Ectodermal cell (in vitro differentiated cells): ENCODE measurements at regions not wholly inside any gene's neighbourhood (a gene's known extent, or its start where the extent isn't known, plus 50 kb on each side); places are given as distances from the start of the nearest gene placed in this dataset.

ENCODE experiments used
- H3K27ac ChIP-seq: 2 replicates; pipeline ENCODE4 v1.7.0; 2013; ENCODE audit warnings: mild to moderate bottlenecking, low read depth, low read length; ENCODE audit not compliant: insufficient read depth, poor library complexity, severe bottlenecking
- H3K27me3 ChIP-seq: 2 replicates; pipeline ENCODE4 v1.7.0; 2013; ENCODE audit warnings: mild to moderate bottlenecking, low read length; ENCODE audit not compliant: insufficient read depth, control insufficient read depth, poor library complexity, severe bottlenecking
- H3K36me3 ChIP-seq: one replicate; pipeline ENCODE4 v1.7.0; 2013; ENCODE audit warnings: low read length; ENCODE audit not compliant: control insufficient read depth, insufficient read depth
- H3K4me1 ChIP-seq: one replicate; pipeline ENCODE4 v1.7.0; 2013; ENCODE audit warnings: low read length; ENCODE audit not compliant: control insufficient read depth, insufficient read depth
- H3K4me3 ChIP-seq: 2 replicates; pipeline ENCODE4 v1.7.0; 2013; ENCODE audit warnings: low read depth, low read length, control low read depth; ENCODE audit not compliant: insufficient read depth
- H3K9me3 ChIP-seq: 2 replicates; pipeline ENCODE4 v1.7.0; 2013; ENCODE audit warnings: mild to moderate bottlenecking, low read length, moderate library complexity; ENCODE audit not compliant: control insufficient read depth
- WGBS, 2 experiments: methylation state at CpG; one replicate each; pipeline ENCODE4 v1.1.7; 2013; ENCODE audit warnings: missing lambda C conversion rate in 2 of 2; 5-methylcytosine and 5-hydroxymethylcytosine counted together

DNA sequence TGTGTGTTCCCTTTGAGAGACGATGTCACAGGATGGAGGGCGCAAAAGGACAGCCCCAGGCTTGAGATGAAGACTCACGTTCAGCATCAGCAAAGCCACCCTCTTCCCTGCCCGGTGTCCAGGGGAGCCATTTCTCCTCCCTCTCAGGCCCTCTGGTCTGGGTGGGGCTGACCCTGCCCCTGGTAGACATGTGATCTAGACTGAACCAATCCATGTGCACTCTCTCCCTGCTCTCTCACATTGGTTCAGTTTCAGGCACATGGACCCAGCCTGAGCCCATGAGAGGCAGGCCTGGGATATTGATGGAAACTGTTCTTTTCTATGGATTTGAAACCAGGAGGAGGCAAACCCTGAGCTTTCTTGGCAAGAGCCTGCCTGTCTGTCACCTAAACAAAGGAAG is 115.6 kb upstream of the IGSF21 start:
- H3K27me3 ChIP-seq: no peaks in the 10 kb centered on the region
- H3K4me1 ChIP-seq: no peaks in the 10 kb centered on the region
- no peak overlapping the region for H3K4me3 ChIP-seq
- H3K27ac ChIP-seq: no peak overlapping the region
- H3K36me3 ChIP-seq: no peaks in the 10 kb centered on the region
- 86 to 92% methylated on average over 4 of the region's 4 CpGs for WGBS, 2 experiments
- H3K9me3 ChIP-seq: no peaks in the 10 kb centered on the region

DNA sequence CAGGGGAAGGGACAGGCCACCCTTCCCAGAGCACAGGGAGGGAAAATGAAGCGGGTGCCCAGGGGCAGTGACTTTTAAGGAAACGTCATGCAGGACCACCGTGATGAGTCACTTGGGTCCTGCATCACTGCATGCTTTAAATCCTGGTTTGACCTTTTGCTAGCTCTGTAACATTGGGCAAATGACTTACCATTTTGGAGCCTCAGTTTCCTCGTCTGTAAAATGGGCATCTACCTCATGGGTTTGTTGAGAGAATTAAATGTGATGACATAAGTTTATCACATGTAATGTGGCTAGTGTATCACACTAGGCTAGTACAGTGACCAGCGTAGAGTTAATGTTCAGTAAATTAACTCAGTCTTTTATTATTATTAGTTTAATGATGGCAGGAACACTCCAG is 114.8 kb upstream of the IGSF21 start:
- Histone ChIP-seq H3K4me3 (no peak overlapping the region), H3K4me1 (no peaks in the 10 kb centered on the region), H3K27me3 (no peaks in the 10 kb centered on the region), H3K9me3 (no peaks in the 10 kb centered on the region), H3K36me3 (no peaks in the 10 kb centered on the region), H3K27ac (no peak overlapping the region)
- 95% methylated on average over 5 of the region's 5 CpGs for whole genome bisulfite sequencing, 2 experiments

DNA sequence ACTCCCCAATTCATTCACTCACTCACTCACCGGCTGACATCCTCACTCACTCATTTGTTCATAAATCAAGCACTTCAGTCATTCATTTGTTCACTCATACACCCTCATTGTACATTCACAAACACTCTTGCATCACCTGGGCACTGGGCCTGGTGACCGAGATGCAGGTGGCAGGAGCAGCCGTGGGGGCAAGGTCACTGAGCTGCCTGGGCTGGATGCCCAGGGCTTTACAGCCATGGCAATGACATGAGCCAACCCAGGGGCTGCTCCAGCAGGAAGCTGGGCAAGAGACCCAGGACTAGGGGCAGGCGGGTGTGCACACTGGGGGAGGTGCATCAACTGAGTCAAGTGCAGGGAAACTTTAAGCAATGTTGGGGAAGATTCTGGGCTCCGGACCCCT is 113.6 kb upstream of the IGSF21 start:
- WGBS, 2 experiments: 92 to 95% methylated on average over 5 of the region's 5 CpGs

DNA sequence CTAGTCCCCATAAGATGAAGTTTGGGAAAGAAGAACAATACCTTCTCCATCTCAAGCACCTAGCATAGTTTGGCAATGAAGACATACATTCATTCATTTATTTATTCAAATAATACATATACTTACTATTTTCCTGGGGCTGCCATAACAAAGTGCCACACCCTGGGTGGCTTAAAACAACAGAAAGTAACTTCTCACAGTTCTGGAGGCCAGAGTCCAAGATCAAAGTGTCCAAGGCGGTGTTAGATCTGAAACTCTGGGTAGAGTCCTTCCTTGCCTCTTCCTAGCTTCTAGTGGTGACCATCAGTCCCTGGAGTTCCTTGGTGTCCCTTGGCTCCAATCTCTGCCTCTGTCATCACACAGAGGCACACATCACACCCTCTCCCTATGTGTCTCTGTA is 112.1 kb upstream of the IGSF21 start:
- Histone ChIP-seq H3K36me3 (no peaks in the 10 kb centered on the region), H3K27ac (no peak overlapping the region), H3K9me3 (no peaks in the 10 kb centered on the region), H3K27me3 (no peaks in the 10 kb centered on the region), H3K4me3 (no peak overlapping the region), H3K4me1 (no peaks in the 10 kb centered on the region)
- WGBS, 2 experiments: 90 to 93% methylated on average over 1 of the region's 1 CpG

More for the DNA sequence above, 113.6 kb upstream of the IGSF21 start:
- Histone ChIP-seq H3K27me3 (no peaks in the 10 kb centered on the region), H3K9me3 (no peaks in the 10 kb centered on the region), H3K4me3 (no peak overlapping the region), H3K27ac (no peak overlapping the region), H3K36me3 (no peaks in the 10 kb centered on the region), H3K4me1 (no peaks in the 10 kb centered on the region)

DNA sequence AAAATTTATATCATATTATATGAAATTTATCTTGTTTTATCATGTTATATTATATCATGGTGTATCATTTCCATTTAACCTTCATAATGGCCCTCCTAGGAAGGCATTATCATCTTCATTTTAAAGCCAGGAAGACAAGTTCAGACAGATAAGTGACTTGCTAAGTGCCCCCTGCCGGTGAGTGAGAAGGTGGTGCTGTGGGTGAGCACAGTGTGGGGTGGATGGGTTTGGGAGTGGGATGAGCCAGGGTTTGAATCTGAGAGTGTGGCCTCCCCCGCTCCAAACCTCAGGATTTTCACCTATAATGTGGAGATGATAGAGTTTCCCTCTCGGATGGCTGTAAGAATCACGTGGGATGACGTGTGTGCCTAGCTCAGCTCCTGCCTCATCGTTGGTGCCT is 108.7 kb upstream of the IGSF21 start:
- Histone ChIP-seq H3K27me3 (no peaks in the 10 kb centered on the region), H3K4me3 (no peak overlapping the region), H3K36me3 (no peaks in the 10 kb centered on the region), H3K4me1 (peaks cover 5% of the 10 kb centered on the region), H3K27ac (no peak overlapping the region), H3K9me3 (no peaks in the 10 kb centered on the region)
- 86 to 90% methylated on average over 6 of the region's 6 CpGs for WGBS, 2 experiments

DNA sequence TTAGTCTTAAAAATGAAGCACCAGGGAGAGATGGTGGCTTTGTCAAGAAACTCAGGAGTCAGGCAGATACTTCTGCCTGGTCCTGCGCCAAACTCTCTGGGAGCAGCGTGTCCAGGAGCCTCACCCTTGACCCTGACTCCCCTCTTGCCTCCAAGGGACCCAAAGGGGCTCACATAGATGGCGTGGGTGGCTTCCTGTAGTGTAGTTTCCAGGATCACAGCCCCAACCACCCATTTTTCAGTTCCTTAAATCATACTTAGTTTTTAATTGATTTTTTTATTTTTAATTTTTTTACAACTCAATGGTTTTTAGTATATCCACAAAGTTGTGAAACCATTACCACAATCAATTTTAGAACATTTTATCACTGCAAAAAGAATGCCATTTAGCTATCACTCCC is 107.7 kb upstream of the IGSF21 start:
- Histone ChIP-seq H3K27me3 (no peaks in the 10 kb centered on the region), H3K4me3 (no peak overlapping the region), H3K9me3 (no peaks in the 10 kb centered on the region), H3K36me3 (no peaks in the 10 kb centered on the region), H3K27ac (no peak overlapping the region), H3K4me1 (peaks cover 5% of the 10 kb centered on the region)
- WGBS, 2 experiments: 94 to 99% methylated on average over 3 of the region's 3 CpGs

DNA sequence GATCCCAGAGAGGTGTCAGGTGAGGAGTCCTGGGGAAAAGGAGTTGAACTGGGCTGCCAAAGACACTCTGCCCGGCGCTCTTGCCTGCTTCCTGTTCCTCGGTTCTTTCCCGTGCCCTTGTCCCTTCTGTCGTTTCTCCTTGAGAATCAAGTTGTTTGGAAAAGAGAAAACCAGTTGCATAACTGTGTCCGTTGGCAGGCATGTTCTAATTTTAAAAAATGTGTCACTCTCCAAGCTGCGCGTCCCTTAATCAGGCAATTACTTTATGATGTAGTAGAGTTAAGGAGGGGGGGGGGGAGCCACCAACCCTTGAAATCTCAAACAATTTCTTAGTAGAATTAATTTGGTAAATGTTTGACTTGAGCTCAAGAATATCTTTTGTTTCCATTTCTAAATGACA is 105.9 kb upstream of the IGSF21 start:
- Histone ChIP-seq H3K36me3 (no peaks in the 10 kb centered on the region), H3K27ac (no peak overlapping the region), H3K27me3 (no peaks in the 10 kb centered on the region), H3K9me3 (no peaks in the 10 kb centered on the region), H3K4me1 (peaks cover 5% of the 10 kb centered on the region), H3K4me3 (no peak overlapping the region)
- 95% methylated on average over 8 of the region's 8 CpGs for WGBS, 2 experiments

DNA sequence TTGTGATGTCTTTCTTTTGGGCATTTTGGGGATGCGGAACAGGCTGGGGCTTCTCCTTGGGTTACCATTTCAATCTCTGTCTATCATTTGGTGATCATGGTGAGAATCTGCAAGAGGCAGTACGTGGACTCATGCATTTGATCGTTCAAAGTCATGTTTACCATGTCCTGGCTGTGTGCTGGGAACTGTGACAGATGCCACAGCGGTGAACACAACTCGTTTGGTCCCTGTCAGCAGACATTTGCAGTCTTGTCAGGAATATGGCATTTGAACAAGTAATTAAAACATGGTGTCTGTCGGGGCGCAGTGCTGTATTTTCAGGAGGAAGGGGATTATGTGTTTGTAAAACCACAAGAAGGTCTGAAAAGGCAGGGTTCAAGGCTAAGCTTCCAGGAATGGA is 103.3 kb upstream of the IGSF21 start:
- Histone ChIP-seq H3K4me1 (peaks cover 5% of the 10 kb centered on the region), H3K4me3 (no peak overlapping the region), H3K27ac (no peak overlapping the region), H3K27me3 (no peaks in the 10 kb centered on the region), H3K9me3 (no peaks in the 10 kb centered on the region), H3K36me3 (no peaks in the 10 kb centered on the region)
- 92 to 94% methylated on average over 7 of the region's 7 CpGs for WGBS, 2 experiments

DNA sequence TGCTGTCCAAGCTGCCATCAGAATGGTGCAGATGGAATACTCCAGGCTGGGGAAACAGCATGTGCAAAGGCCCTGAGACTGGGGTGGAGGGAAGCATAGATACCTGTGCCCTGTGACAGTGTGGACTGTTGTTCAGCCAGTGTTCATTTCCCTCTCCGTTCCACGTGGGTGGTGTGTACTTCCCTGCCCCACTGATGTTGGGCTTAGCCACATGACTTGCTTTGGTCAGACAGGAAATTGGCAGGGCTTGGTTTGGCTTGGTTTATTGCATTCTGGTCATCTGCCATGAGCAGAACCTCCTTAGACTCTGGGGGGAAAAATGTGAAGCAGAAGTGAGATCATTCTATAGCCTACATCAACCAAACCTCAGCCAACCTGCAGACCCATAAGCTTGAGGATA is 102.4 kb upstream of the IGSF21 start:
- no peaks in the 10 kb centered on the region for H3K9me3 ChIP-seq
- 85 to 89% methylated on average over 2 of the region's 2 CpGs for WGBS, 2 experiments
- H3K27me3 ChIP-seq: no peaks in the 10 kb centered on the region
- H3K27ac ChIP-seq: no peak overlapping the region
- H3K36me3 ChIP-seq: no peaks in the 10 kb centered on the region
- H3K4me1 ChIP-seq: peaks cover 5% of the 10 kb centered on the region
- H3K4me3 ChIP-seq: no peak overlapping the region

DNA sequence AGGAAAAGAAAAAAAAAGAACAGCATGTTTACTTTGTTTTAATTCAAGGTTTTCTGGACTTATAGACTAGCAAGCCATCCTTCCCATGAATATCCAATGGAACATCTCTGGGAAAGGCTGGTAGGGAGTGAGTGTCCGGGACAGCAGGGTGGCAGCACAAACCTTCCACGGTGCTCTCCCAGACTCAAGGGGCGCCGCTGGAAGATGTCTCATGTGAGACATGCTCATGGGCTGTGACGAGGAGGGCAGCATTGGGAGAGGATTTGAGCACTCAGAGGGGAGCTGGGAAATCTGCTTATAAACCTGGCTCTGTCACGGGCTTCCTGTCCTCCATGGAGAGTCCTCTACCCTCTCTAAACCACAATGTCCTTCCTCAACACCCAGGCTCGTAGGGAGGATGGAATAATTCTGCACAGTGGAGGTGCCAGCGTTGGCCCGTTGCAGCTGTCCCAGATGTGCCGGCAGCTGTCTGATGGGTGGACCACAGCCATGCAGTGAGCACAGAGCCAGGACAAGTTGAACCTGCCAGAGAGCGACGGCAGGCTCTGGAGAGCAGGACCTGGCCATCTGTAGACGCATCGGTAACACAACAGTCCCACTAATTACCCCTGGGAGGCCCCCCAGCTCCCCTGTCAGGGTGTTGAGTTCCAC is 100.1 kb upstream of the IGSF21 start:
- H3K9me3 ChIP-seq: no peaks in the 10 kb centered on the region
- WGBS, 2 experiments: 91 to 93% methylated on average over 14 of the region's 14 CpGs
- no peak overlapping the region for H3K27ac ChIP-seq
- peaks cover 5% of the 10 kb centered on the region for H3K4me1 ChIP-seq
- no peaks in the 10 kb centered on the region for H3K36me3 ChIP-seq
- no peaks in the 10 kb centered on the region for H3K27me3 ChIP-seq
- no peak overlapping the region for H3K4me3 ChIP-seq

DNA sequence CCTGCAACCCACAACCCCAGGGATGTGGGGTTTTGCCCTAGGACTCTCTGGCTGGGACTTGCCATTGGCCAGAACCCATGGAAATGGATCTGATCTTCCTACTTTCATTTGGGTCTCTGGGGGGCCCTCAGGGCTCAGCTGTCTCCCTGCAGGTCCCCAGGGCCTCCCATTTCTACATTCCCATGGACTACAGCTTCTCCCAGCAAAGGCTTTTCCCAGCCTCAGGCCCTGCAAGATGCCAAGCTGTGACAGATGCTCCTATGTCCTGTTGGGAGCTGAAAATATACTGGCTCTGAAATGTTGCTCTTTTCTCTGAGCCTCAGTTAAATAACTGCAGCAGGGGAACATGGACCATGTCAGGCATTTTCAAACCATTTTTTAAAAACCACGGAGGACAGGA is 99.5 kb upstream of the IGSF21 start:
- WGBS, 2 experiments: 94 to 95% methylated on average over 1 of the region's 1 CpG

More for the DNA sequence above, 99.5 kb upstream of the IGSF21 start:
- H3K4me1 ChIP-seq: peaks cover under 1% of the 10 kb centered on the region
- no peak overlapping the region for H3K27ac ChIP-seq
- no peak overlapping the region for H3K4me3 ChIP-seq
- H3K9me3 ChIP-seq: no peaks in the 10 kb centered on the region
- no peaks in the 10 kb centered on the region for H3K27me3 ChIP-seq
- no peaks in the 10 kb centered on the region for H3K36me3 ChIP-seq
